ENCODE measurements at regions not wholly inside any gene's neighbourhood (a gene's known extent, or its start where the extent isn't known, plus 50 kb on each side); places are given as distances from the start of the nearest gene placed in this dataset.

DNA sequence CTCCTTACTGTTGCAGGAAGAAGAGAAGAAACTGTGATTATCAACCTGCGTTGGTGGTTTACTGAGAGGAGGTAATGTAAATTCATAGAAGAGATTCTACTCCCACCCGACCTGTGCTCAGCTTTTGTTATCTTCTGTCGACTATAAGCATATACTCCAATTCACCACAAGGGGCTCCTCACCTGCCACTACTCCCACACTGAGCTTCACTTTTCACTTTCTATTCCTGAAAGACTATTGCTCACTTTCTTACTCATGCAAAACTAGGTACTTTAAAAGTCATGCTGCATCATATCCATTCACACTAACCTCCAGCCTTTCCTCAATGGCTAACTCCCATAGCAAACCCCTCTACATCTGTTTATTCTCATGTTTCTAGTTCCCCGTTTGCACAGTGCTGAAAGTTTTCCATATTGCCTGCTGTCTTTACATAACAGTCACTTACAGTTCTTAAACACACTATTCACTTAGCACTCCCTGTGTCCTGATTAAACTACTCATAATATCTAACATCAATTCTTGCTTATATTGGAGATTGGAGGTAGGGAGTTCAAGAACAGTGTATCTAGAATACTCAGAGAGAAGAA is 1062.6 kb downstream of the NR2F1-AS1 start:
- TF ChIP-seq TCF12 (IDR thresholded peaks at IDR 0.05; ENCODE audit: low read depth), result no peak
- TF ChIP-seq RAD21 (IDR thresholded peaks at IDR 0.05; ENCODE audit: low read depth), result peak; percentile 53

DNA sequence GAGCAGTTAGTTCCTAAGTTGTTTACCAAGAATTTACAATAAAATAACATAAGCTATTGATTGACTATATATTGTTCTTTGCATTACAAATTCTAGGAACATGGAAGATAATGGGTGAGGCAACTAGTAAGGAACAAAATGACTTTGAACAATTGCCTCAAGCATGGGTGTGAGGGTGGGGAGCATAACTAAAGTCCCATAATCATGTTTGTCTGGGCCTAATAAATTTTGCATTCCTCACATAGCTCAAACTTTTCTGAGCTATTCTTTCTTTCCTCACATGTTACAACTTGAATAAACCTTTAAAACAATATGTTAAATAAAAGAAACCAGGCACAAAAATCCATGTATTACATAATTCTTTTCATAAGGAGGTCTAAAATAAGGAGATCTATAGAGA is 1066.1 kb downstream of the NR2F1-AS1 start:
- no peak for TF ChIP-seq CREB1 (IDR thresholded peaks at IDR 0.05; ENCODE audit: low read depth)
- TF ChIP-seq NFIC (IDR thresholded peaks at IDR 0.05), result no peak
- TF ChIP-seq EGR1 (IDR thresholded peaks at IDR 0.05), result no peak
- TF ChIP-seq TEAD4 (IDR thresholded peaks at IDR 0.05), result no peak
- TF ChIP-seq, protein P1, sequence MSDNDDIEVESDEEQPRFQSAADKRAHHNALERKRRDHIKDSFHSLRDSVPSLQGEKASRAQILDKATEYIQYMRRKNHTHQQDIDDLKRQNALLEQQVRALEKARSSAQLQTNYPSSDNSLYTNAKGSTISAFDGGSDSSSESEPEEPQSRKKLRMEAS (IDR thresholded peaks at IDR 0.05), result no peak
- TF ChIP-seq, protein P2, sequence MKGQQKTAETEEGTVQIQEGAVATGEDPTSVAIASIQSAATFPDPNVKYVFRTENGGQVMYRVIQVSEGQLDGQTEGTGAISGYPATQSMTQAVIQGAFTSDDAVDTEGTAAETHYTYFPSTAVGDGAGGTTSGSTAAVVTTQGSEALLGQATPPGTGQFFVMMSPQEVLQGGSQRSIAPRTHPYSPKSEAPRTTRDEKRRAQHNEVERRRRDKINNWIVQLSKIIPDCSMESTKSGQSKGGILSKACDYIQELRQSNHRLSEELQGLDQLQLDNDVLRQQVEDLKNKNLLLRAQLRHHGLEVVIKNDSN (IDR thresholded peaks at IDR 0.05), result no peak
- TF ChIP-seq TAF1 (IDR thresholded peaks at IDR 0.05; ENCODE audit: low read depth), result no peak
- no peak for TF ChIP-seq ZBTB7A (IDR thresholded peaks at IDR 0.05; ENCODE audit: low read depth)
- TF ChIP-seq FOXM1 (IDR thresholded peaks at IDR 0.05; ENCODE audit: borderline replicate concordance, low read depth), result no peak
- TF ChIP-seq TCF12 (IDR thresholded peaks at IDR 0.05; ENCODE audit: low read depth), result no peak
- TF ChIP-seq YY1 (IDR thresholded peaks at IDR 0.05; ENCODE audit: low read depth), result no peak
- TF ChIP-seq RAD21 (IDR thresholded peaks at IDR 0.05; ENCODE audit: low read depth), result no peak
- TF ChIP-seq CEBPB (IDR thresholded peaks at IDR 0.05), result no peak
- no peak for TF ChIP-seq EP300 (IDR thresholded peaks at IDR 0.05; ENCODE audit: borderline replicate concordance)
- TF ChIP-seq, protein P3, sequence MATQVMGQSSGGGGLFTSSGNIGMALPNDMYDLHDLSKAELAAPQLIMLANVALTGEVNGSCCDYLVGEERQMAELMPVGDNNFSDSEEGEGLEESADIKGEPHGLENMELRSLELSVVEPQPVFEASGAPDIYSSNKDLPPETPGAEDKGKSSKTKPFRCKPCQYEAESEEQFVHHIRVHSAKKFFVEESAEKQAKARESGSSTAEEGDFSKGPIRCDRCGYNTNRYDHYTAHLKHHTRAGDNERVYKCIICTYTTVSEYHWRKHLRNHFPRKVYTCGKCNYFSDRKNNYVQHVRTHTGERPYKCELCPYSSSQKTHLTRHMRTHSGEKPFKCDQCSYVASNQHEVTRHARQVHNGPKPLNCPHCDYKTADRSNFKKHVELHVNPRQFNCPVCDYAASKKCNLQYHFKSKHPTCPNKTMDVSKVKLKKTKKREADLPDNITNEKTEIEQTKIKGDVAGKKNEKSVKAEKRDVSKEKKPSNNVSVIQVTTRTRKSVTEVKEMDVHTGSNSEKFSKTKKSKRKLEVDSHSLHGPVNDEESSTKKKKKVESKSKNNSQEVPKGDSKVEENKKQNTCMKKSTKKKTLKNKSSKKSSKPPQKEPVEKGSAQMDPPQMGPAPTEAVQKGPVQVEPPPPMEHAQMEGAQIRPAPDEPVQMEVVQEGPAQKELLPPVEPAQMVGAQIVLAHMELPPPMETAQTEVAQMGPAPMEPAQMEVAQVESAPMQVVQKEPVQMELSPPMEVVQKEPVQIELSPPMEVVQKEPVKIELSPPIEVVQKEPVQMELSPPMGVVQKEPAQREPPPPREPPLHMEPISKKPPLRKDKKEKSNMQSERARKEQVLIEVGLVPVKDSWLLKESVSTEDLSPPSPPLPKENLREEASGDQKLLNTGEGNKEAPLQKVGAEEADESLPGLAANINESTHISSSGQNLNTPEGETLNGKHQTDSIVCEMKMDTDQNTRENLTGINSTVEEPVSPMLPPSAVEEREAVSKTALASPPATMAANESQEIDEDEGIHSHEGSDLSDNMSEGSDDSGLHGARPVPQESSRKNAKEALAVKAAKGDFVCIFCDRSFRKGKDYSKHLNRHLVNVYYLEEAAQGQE (IDR thresholded peaks at IDR 0.05; ENCODE audit: low read depth), result no peak

DNA sequence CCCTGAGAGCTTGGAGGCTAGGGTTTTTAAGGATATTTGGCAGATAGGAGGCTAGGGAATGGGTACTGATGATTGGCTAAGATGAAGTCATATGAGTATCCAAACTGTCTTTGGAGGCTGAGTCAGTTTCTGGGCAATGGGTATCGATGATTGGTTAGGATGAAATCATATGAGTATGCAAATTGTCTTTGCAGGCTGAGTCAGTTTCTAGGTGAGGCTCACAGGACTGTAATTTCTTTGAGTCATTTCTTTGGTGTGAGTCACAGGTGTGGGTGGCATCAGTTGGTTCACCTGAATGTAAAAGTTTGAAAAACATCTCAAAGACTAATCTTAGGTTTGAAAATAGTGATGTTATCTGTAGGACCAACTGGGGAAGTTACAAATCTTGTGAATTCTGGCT is 1068.0 kb downstream of the NR2F1-AS1 start:
- TF ChIP-seq FOXM1 (IDR thresholded peaks at IDR 0.05; ENCODE audit: borderline replicate concordance, low read depth), result no peak
- no peak for TF ChIP-seq TEAD4 (IDR thresholded peaks at IDR 0.05)
- TF ChIP-seq CREB1 (IDR thresholded peaks at IDR 0.05; ENCODE audit: low read depth), result no peak
- no peak for TF ChIP-seq RAD21 (IDR thresholded peaks at IDR 0.05; ENCODE audit: low read depth)
- TF ChIP-seq TAF1 (IDR thresholded peaks at IDR 0.05; ENCODE audit: low read depth), result no peak
- TF ChIP-seq, protein P2 (IDR thresholded peaks at IDR 0.05), result no peak
- TF ChIP-seq, protein P3 (IDR thresholded peaks at IDR 0.05; ENCODE audit: low read depth), result no peak
- TF ChIP-seq NFIC (IDR thresholded peaks at IDR 0.05), result no peak
- TF ChIP-seq TCF12 (IDR thresholded peaks at IDR 0.05; ENCODE audit: low read depth), result no peak
- TF ChIP-seq EP300 (IDR thresholded peaks at IDR 0.05; ENCODE audit: borderline replicate concordance), result no peak
- TF ChIP-seq, protein P1 (IDR thresholded peaks at IDR 0.05), result no peak
- no peak for TF ChIP-seq CEBPB (IDR thresholded peaks at IDR 0.05)
- TF ChIP-seq EGR1 (IDR thresholded peaks at IDR 0.05), result no peak
- TF ChIP-seq YY1 (IDR thresholded peaks at IDR 0.05; ENCODE audit: low read depth), result no peak
- no peak for TF ChIP-seq ZBTB7A (IDR thresholded peaks at IDR 0.05; ENCODE audit: low read depth)

DNA sequence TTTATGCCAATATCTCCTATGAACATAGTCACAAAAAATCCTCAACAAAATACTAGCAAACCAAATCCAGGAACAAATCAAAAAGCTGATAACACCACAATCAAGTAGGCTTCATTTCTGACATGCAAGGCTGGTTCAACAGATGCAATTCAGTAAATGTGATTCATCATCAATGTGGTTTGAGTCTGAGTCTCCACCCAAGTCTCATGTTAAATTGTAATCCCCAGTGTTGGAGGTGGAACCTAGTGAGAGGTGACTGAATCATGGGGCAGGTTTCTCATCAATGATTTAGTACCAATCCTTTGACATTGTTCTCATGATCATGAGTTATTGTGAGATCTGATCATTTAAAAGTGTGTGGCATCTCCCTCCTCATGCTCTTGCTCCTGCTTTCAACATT is 1072.7 kb downstream of the NR2F1-AS1 start:
- TF ChIP-seq RAD21 (IDR thresholded peaks at IDR 0.05; ENCODE audit: low read depth) (no peak), TAF1 (IDR thresholded peaks at IDR 0.05; ENCODE audit: low read depth) (no peak), YY1 (IDR thresholded peaks at IDR 0.05; ENCODE audit: low read depth) (no peak), FOXM1 (IDR thresholded peaks at IDR 0.05; ENCODE audit: borderline replicate concordance, low read depth) (no peak), NFIC (IDR thresholded peaks at IDR 0.05) (no peak), CREB1 (IDR thresholded peaks at IDR 0.05; ENCODE audit: low read depth) (no peak), CEBPB (IDR thresholded peaks at IDR 0.05) (no peak), EP300 (IDR thresholded peaks at IDR 0.05; ENCODE audit: borderline replicate concordance) (no peak), ZBTB7A (IDR thresholded peaks at IDR 0.05; ENCODE audit: low read depth) (no peak), TEAD4 (IDR thresholded peaks at IDR 0.05) (no peak)
- TF ChIP-seq, protein P1 (IDR thresholded peaks at IDR 0.05), result no peak
- TF ChIP-seq, protein P2 (IDR thresholded peaks at IDR 0.05), result no peak
- TF ChIP-seq, protein P3 (IDR thresholded peaks at IDR 0.05; ENCODE audit: low read depth), result no peak
